Mammary epithelial cell (primary cell): ENCODE measurements at regions not wholly inside any gene's neighbourhood (a gene's known extent, or its start where the extent isn't known, plus 50 kb on each side); places are given as distances from the start of the nearest gene placed in this dataset.

ENCODE experiments used
- CTCF ChIP-seq, 2 donors: IDR thresholded peaks in 1 of 2; conservative IDR thresholded peaks in 1 of 2; 2 replicates each; pipeline ENCODE4 v1.5.1; 2011 to 2012; ENCODE audit warnings: inconsistent platforms in 2 of 2, low read length in 2 of 2, mild to moderate bottlenecking in 2 of 2, control low read depth in 1 of 2, low read depth in 1 of 2; ENCODE audit not compliant: insufficient read depth in 1 of 2; ENCODE audit errors: extremely low read depth in 1 of 2
- EZH2 ChIP-seq: IDR thresholded peaks from 2 replicates; pipeline ENCODE4 v1.6.1; 2012; ENCODE audit warnings: low read length, inconsistent platforms, borderline replicate concordance

- TF ChIP-seq CTCF (conservative IDR thresholded peaks at IDR 0.05 in 1 of 2, IDR thresholded peaks at IDR 0.05 in 1 of 2; ENCODE audit: extremely low read depth in 1 of 2, insufficient read depth in 1 of 2, low read depth in 1 of 2, low read length in 2 of 2): no peak
- TF ChIP-seq EZH2: no peak
Measured at GRCh38 chr5:112682621-112683061, 55.0 kb upstream of the APC start.
